Stimulated activated CD8-positive, alpha-beta memory T cell treated with anti-CD3 and anti-CD28 coated beads, Interleukin-4, amount 100 ng/mL, for 4 hours (primary cell): ENCODE measurements at regions not wholly inside any gene's neighbourhood (a gene's known extent, or its start where the extent isn't known, plus 50 kb on each side); places are given as distances from the start of the nearest gene placed in this dataset.
"Not testable (repeated sequence)": the region's sequence is repeated elsewhere in the genome, so short reads cannot be mapped to it uniquely, and the experiment has no call there.

ENCODE experiments used
- DNase-seq, 2 donors: peaks; one replicate each; pipeline ENCODE4 v3.0.0-alpha.2; 2020; ENCODE audit warnings: low read depth in 2 of 2, low spot score in 1 of 2

- DNase-seq = no peak
Observed at GRCh38 chr14:98200601-98201000, 1071.4 kb downstream of the BCL11B start.

- no peak for DNase-seq
Observed at GRCh38 chr14:98203421-98203820, 1068.6 kb downstream of the BCL11B start.

- DNase-seq = no peak
Observed at GRCh38 chr14:98204139-98204538, 1067.9 kb downstream of the BCL11B start.

DNA sequence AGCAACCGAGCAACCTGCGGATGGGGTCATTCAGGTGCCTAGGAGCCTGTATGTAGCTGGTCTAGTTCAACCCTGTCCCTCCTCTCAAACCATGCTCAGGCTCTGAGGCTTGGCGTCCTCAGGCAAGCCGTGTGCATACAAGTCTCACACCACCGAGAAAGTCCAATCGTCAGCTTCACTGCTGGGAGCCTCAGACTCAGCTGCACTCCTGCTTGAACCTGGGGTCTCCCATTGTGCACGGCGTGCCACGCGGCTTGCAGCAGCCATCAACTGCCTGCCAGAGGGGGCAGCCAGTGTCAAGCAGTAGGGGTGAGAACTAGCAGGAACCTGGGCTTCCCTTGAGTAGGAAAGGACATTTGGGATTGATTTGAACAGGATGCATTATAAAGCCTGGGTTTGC lies 1064.6 kb downstream of the BCL11B start:
- DNase-seq = no peak

DNA sequence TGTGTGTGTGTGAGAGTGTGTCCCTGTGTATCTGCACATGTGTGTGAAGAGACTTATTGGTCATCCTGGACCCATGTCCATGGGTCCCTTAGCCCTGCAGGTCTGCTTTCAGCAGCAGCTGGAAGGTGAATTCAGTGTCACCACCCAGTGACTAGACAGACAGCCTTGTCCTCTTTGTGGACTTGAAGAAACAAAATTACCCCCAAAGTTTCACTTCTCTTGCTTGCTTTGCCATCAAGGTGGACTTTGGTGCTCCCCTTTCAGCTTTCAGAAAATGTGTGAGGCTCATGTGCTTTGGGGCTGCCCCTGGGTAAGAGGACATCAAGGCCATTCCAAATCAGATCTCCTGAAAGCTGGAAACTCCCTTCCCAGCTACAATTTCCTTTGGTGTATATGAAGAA lies 1063.8 kb downstream of the BCL11B start:
- DNase-seq = no peak

DNA sequence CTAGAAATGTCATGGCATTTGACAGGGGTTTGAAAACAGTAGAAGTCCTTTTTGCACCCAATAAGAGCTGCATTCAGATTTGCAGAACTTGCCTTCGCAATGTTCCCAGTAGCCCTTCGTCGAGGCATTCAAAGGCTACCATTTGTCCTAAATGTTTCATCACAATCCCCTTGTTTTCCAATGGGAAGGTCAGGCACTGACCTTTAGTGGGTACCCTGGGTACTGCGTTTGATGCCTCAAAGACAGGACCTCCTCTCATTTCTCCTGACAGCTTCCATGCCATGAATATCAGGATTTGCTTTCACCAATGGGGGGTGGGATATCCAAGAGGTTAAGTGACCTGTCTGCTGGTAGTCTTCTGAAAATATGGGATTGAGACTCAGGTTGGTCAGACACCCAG lies 1063.1 kb downstream of the BCL11B start:
- DNase-seq = no peak

- peak in 1 of 2 donors; percentile 50 for DNase-seq
Observed at GRCh38 chr14:98210045-98210672, 1061.8 kb downstream of the BCL11B start.

- no peak for DNase-seq
Observed at GRCh38 chr14:98217530-98217929, 1054.5 kb downstream of the BCL11B start.

DNA sequence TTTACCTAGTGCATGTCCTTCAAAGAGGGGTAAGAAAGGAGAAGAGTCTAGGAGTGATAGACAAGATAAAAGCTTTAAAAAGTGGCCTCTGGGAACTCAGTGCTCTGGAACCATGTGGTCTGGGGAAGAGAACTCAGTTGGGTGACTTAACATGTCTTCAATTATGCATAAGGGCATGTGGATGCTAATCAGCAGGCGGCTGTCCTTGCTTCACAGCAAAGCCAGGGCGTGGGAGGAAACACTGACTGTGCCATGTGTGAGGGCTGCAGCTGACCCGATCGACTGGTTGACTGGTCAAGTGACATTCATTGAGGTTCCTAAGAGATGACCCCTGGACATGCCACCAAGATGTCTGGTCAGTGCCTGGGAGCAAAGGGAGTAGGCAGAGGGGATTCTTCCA lies 1053.8 kb downstream of the BCL11B start:
- no peak for DNase-seq

GRCh38 chr14:98219638-98220037 lies 1052.4 kb downstream of the BCL11B start:
- DNase-seq = no peak

DNA sequence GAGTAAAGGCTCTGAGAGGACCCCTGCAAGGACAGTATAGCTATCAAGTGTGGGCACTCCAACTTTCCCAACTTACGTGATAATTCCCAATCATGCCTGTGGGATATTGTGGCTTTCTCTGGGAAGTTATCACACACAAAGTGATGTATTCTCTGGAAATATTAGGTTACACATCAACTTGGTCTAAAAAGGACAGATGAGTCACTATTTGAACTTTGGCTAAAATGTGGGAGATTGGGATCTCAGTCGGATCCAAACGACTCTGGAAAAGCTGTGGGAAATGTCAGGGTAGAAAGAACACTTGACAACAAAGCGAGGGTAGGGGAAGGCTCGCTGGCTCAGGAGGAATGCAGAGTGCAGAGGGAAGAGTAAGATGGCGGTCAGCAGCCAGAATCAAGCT lies 1048.9 kb downstream of the BCL11B start:
- no peak for DNase-seq

- DNase-seq = not testable (repeated sequence)
Observed at GRCh38 chr14:98223710-98224109, 1048.3 kb downstream of the BCL11B start.

DNA sequence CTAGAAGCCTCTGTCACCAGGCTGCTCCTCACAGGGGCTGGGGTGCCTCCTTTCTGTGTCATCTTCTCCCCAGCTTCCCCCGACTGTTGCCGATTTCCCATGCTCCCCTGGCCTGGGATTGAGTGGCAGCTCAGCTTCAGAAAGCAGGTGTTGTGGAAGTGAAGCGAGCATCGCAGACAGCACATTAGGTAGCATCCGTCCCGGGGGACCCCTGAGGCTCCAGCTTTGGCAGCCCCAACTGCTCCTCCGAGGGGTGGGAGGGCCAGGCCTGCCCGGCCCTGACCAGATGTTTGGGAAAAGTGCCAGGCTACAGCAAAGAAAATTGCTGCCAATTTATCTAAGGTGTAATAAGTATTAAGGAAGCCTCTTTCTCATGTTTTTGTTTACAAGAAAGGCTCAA lies 1045.6 kb downstream of the BCL11B start:
- DNase-seq = no peak

DNA sequence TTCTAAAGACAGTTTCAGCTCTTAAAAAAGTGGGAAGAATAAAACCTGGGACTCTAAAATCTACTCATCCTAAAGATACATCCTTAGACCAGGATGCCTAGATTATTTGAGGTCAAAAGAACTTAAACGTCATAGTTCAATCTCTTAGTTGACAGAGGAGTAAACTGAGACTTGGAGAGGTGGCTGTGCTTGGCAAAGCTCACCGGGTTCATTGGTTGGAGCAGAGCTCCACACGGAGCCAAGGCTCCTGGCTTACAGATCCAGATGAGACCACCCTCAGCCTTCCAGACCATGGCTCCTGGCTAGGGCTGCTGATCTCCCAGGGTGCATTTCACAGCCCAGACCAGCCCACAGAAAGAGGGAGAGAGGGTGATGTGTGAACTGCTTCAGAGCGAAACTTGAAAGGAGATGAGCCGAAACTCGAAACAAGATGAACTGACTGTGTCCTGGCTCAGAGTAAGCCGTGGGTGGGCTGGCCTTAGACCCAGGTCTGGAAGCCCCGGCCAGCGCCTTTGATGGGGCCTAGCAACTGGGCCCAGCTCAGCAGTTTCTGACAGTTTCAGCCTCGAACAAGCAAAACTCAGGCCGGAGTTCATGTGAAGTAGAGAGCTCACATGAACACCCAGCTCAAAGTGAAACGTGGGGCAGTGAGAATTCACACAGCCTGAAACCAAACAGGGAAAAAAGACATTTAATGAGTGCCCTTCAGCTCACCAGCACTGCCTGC lies 1044.8 kb downstream of the BCL11B start:
- DNase-seq = no peak

GRCh38 chr14:98227727-98228111 lies 1044.3 kb downstream of the BCL11B start:
- DNase-seq = no peak

- DNase-seq = no peak
Observed at GRCh38 chr14:98229656-98230366, 1042.2 kb downstream of the BCL11B start.

- no peak for DNase-seq
Observed at GRCh38 chr14:98230411-98230810, 1041.6 kb downstream of the BCL11B start.

DNA sequence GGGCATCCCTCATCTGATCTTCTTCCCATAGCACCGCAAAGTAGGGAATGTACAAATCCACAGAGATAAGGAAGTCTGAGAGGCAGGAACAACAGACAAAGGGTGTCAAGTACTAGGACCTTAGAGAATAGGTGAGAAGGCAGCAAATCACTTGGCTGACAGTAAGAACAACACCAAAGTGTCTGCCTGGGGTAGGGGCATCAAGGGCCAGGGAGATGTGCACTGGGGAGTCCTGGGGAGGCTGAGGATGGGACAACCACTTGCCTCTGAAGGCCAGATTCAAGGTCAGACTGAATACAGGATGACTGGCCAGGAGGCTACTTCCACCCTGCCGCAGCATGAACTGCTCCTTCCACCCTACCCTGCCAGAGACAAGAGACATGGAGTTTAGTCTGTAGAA lies 1040.8 kb downstream of the BCL11B start:
- DNase-seq = no peak

DNA sequence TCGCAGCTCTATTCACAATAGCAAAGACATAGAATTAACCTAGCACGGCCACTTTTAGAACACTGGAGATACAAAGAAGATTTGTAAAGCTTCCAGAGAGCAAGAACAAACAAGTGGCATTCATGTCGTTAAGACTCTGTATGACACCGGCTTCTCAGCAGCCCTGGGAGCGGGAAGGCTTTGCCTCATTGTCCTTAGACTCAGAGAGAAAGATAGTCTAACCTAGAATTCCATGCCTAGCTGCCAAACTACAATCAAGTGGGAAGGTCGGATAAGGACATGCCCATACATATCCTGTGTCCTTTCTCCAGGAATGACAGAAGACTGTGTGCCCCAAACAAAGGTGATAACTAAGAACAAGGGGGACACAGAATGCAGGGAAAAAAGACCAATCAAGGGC lies 1038.3 kb downstream of the BCL11B start:
- no peak for DNase-seq

GRCh38 chr14:98234208-98234607 lies 1037.8 kb downstream of the BCL11B start:
- DNase-seq = no peak

GRCh38 chr14:98236314-98236713 lies 1035.7 kb downstream of the BCL11B start:
- no peak for DNase-seq

GRCh38 chr14:98237939-98238338 lies 1034.1 kb downstream of the BCL11B start:
- no peak for DNase-seq
